Endothelial cell (in vitro differentiated cells): ENCODE measurements at regions not wholly inside any gene's neighbourhood (a gene's known extent, or its start where the extent isn't known, plus 50 kb on each side); places are given as distances from the start of the nearest gene placed in this dataset.
"Not testable (repeated sequence)": the region's sequence is repeated elsewhere in the genome, so short reads cannot be mapped to it uniquely, and the experiment has no call there.

Experiments
- DNase-seq: peaks from one replicate; pipeline ENCODE4 v3.0.0; 2021; ENCODE audit warnings: low spot score
- H3K27ac Mint-ChIP-seq: one replicate; pipeline ENCODE4 v1.8.0; 2021; ENCODE audit warnings: mixed read lengths, inconsistent platforms; ENCODE audit not compliant: unreplicated experiment
- H3K27me3 Mint-ChIP-seq: one replicate; pipeline ENCODE4 v1.8.0; 2021; ENCODE audit warnings: mild to moderate bottlenecking, moderate library complexity, mixed read lengths, inconsistent platforms; ENCODE audit not compliant: unreplicated experiment
- H3K36me3 Mint-ChIP-seq: one replicate; pipeline ENCODE4 v1.8.0; 2021; ENCODE audit warnings: mild to moderate bottlenecking, low read depth, mixed read lengths, inconsistent platforms; ENCODE audit not compliant: unreplicated experiment
- H3K4me1 Mint-ChIP-seq: one replicate; pipeline ENCODE4 v1.8.0; 2021; ENCODE audit warnings: mild to moderate bottlenecking, mixed read lengths, inconsistent platforms; ENCODE audit not compliant: unreplicated experiment
- H3K4me3 Mint-ChIP-seq: one replicate; pipeline ENCODE4 v1.8.0; 2021; ENCODE audit warnings: mild to moderate bottlenecking, mixed read lengths, inconsistent platforms; ENCODE audit not compliant: unreplicated experiment
- H3K9me3 Mint-ChIP-seq: one replicate; pipeline ENCODE4 v1.8.0; 2021; ENCODE audit warnings: mixed read lengths, inconsistent platforms; ENCODE audit not compliant: unreplicated experiment
- CTCF ChIP-seq: fragments of 200-600 bp; sonication (generic); IDR thresholded peaks from one replicate; pipeline ENCODE4 v1.5.0; 2021; ENCODE audit warnings: antibody characterized with exemption; ENCODE audit not compliant: unreplicated experiment

GRCh38 chr21:33997436-33997835 is 75.9 kb upstream of the MRPS6 start:
- H3K27ac Mint-ChIP-seq: no peak overlapping the region
- H3K4me3 Mint-ChIP-seq: no peak overlapping the region
- DNase-seq: no peak
- H3K36me3 Mint-ChIP-seq: no peaks in the 10 kb centered on the region
- H3K9me3 Mint-ChIP-seq: no peaks in the 10 kb centered on the region
- H3K27me3 Mint-ChIP-seq: peaks cover 2% of the 10 kb centered on the region
- peaks cover 17% of the 10 kb centered on the region for H3K4me1 Mint-ChIP-seq
- no peak for TF ChIP-seq CTCF

- H3K27ac Mint-ChIP-seq: peak overlapping the region; percentile 91
- H3K36me3 Mint-ChIP-seq: no peaks in the 10 kb centered on the region
- peaks cover 6% of the 10 kb centered on the region for H3K27me3 Mint-ChIP-seq
- TF ChIP-seq CTCF: no peak
- DNase-seq: no peak
- H3K4me3 Mint-ChIP-seq: no peak overlapping the region
- no peaks in the 10 kb centered on the region for H3K9me3 Mint-ChIP-seq
- peaks cover 36% of the 10 kb centered on the region for H3K4me1 Mint-ChIP-seq
These were observed 78.8 kb upstream of the ATP5PO start for GRCh38 chr21:33994373-33994772.

GRCh38 chr21:33993286-33994231 is 78.0 kb upstream of the ATP5PO start:
- Mint-ChIP-seq H3K4me1 (peaks cover 36% of the 10 kb centered on the region), H3K27me3 (peaks cover 6% of the 10 kb centered on the region), H3K4me3 (peak overlapping the region; percentile 27), H3K36me3 (no peaks in the 10 kb centered on the region), H3K9me3 (no peaks in the 10 kb centered on the region), H3K27ac (peak overlapping the region; percentile 91)
- DNase-seq: peak; percentile 41
- TF ChIP-seq CTCF: no peak

- H3K27me3 Mint-ChIP-seq, H3K4me3 Mint-ChIP-seq, DNase-seq, H3K36me3 Mint-ChIP-seq, H3K9me3 Mint-ChIP-seq: not testable (repeated sequence)
- Mint-ChIP-seq H3K4me1 (peaks cover 36% of the 10 kb centered on the region), H3K27ac (peak overlapping the region; percentile 86)
These were observed 76.8 kb upstream of the ATP5PO start for GRCh38 chr21:33992412-33992811.

GRCh38 chr21:33991133-33991532 is 75.5 kb upstream of the ATP5PO start:
- Mint-ChIP-seq H3K36me3 (no peaks in the 10 kb centered on the region), H3K4me1 (peaks cover 36% of the 10 kb centered on the region), H3K27ac (peak overlapping the region; percentile 26), H3K27me3 (peaks cover 6% of the 10 kb centered on the region), H3K9me3 (no peaks in the 10 kb centered on the region), H3K4me3 (no peak overlapping the region)
- no peak for DNase-seq
- TF ChIP-seq CTCF: no peak
